MM.1S (cell line): ENCODE measurements at regions not wholly inside any gene's neighbourhood (a gene's known extent, or its start where the extent isn't known, plus 50 kb on each side); places are given as distances from the start of the nearest gene placed in this dataset.

Experiments used
- DNase-seq: peaks from one replicate; pipeline ENCODE4 v3.0.0-alpha.2; 2015
- H2AFZ ChIP-seq: fragments of 300-600 bp; sonication (generic); 2 replicates; pipeline ENCODE4 v1.6.0; 2016; ENCODE audit warnings: antibody characterized with exemption, low read length
- H3F3A ChIP-seq: fragments of 300-600 bp; sonication (generic); 2 replicates; pipeline ENCODE4 v1.6.1; 2016; ENCODE audit warnings: mild to moderate bottlenecking, antibody characterized with exemption, low read length, moderate library complexity, mixed read lengths; ENCODE audit not compliant: insufficient read depth
- H3K27ac ChIP-seq: fragments of 300-600 bp; sonication (generic); 2 replicates; pipeline ENCODE4 v1.5.1; 2016; ENCODE audit warnings: mild to moderate bottlenecking, low read length
- H3K27me3 ChIP-seq: fragments of 300-600 bp; sonication (generic); replicated peaks from 2 replicates; pipeline ENCODE4 v1.6.0; 2016; ENCODE audit warnings: low read length; ENCODE audit not compliant: insufficient read depth
- H3K36me3 ChIP-seq: fragments of 300-600 bp; sonication (generic); replicated peaks from 2 replicates; pipeline ENCODE4 v1.6.1; 2016; ENCODE audit warnings: mild to moderate bottlenecking, low read length, mixed read lengths; ENCODE audit not compliant: insufficient read depth
- H3K4me1 ChIP-seq: fragments of 300-600 bp; sonication (generic); 2 replicates; pipeline ENCODE4 v1.6.1; 2016; ENCODE audit warnings: low read length, mixed read lengths
- H3K4me2 ChIP-seq: fragments of 300-600 bp; sonication (generic); 2 replicates; pipeline ENCODE4 v1.6.0; 2016; ENCODE audit warnings: low read depth, low read length
- H3K4me3 ChIP-seq: fragments of 300-600 bp; sonication (generic); 2 replicates; pipeline ENCODE4 v1.5.1; 2016; ENCODE audit warnings: low read length, mixed read lengths
- H3K79me2 ChIP-seq: fragments of 300-600 bp; sonication (generic); 2 replicates; pipeline ENCODE4 v1.6.1; 2016; ENCODE audit warnings: mixed run types, low read length, mixed read lengths
- H3K9ac ChIP-seq: fragments of 300-600 bp; sonication (generic); 2 replicates; pipeline ENCODE4 v1.6.1; 2016; ENCODE audit warnings: low read length, mixed read lengths
- H3K9me2 ChIP-seq: fragments of 300-600 bp; sonication (generic); replicated peaks from 2 replicates; pipeline ENCODE4 v1.6.1; 2016; ENCODE audit warnings: mild to moderate bottlenecking, low read length, mixed read lengths; ENCODE audit not compliant: insufficient read depth
- H3K9me3 ChIP-seq: fragments of 300-600 bp; sonication (generic); replicated peaks from 2 replicates; pipeline ENCODE4 v1.6.1; 2016; ENCODE audit warnings: mild to moderate bottlenecking, low read length, mixed read lengths; ENCODE audit not compliant: insufficient read depth
- H4K20me1 ChIP-seq: fragments of 300-600 bp; sonication (generic); 2 replicates; pipeline ENCODE4 v1.6.1; 2016; ENCODE audit warnings: mild to moderate bottlenecking, low read length, moderate library complexity, mixed read lengths; ENCODE audit not compliant: insufficient read depth
- CTCF ChIP-seq: fragments of 300-600 bp; sonication (generic); IDR thresholded peaks from 2 replicates; pipeline ENCODE4 v1.5.1; 2016; ENCODE audit warnings: antibody characterized with exemption, low read length, mixed read lengths
- EZH2 ChIP-seq: fragments of 300-600 bp; sonication (generic); optimal IDR thresholded peaks from 2 replicates; pipeline ENCODE3; 2017; ENCODE audit warnings: low read depth, mild to moderate bottlenecking, antibody characterized with exemption, low read length, mixed read lengths
- EZH2phosphoT487 ChIP-seq: fragments of 300-600 bp; sonication (generic); IDR thresholded peaks from 2 replicates; pipeline ENCODE4 v1.6.1; 2018; ENCODE audit warnings: antibody characterized with exemption, low read length

GRCh38 chr9:103304797-103305196 is 309.7 kb downstream of the CYLC2 start:
- H3K4me2 ChIP-seq = no peak overlapping the region
- no peak for DNase-seq
- no peaks in the 10 kb centered on the region for H3K27me3 ChIP-seq
- no peaks in the 10 kb centered on the region for H3K9me3 ChIP-seq
- no peaks in the 10 kb centered on the region for H4K20me1 ChIP-seq
- no peak overlapping the region for H3K27ac ChIP-seq
- H3K4me1 ChIP-seq = no peaks in the 10 kb centered on the region
- no peaks in the 10 kb centered on the region for H3F3A ChIP-seq
- no peak overlapping the region for H2AFZ ChIP-seq
- no peaks in the 10 kb centered on the region for H3K36me3 ChIP-seq
- H3K4me3 ChIP-seq = no peak overlapping the region
- no peak overlapping the region for H3K9ac ChIP-seq
- TF ChIP-seq CTCF (no peak), EZH2phosphoT487 (no peak), EZH2 (no peak)
- H3K79me2 ChIP-seq = no peaks in the 10 kb centered on the region
- no peaks in the 10 kb centered on the region for H3K9me2 ChIP-seq

GRCh38 chr9:103319979-103320378 is 324.8 kb downstream of the CYLC2 start:
- H3K27me3 ChIP-seq = no peaks in the 10 kb centered on the region
- no peaks in the 10 kb centered on the region for H3K9me3 ChIP-seq
- no peaks in the 10 kb centered on the region for H3K36me3 ChIP-seq
- no peaks in the 10 kb centered on the region for H3K4me1 ChIP-seq
- no peaks in the 10 kb centered on the region for H3K9me2 ChIP-seq
- H3F3A ChIP-seq = no peaks in the 10 kb centered on the region
- H3K9ac ChIP-seq = no peak overlapping the region
- no peak for TF ChIP-seq EZH2phosphoT487
- TF ChIP-seq EZH2 = no peak
- no peak for TF ChIP-seq CTCF
- DNase-seq = no peak
- H3K4me3 ChIP-seq = no peak overlapping the region
- no peak overlapping the region for H3K27ac ChIP-seq
- H3K4me2 ChIP-seq = no peak overlapping the region
- no peak overlapping the region for H2AFZ ChIP-seq
- H3K79me2 ChIP-seq = no peaks in the 10 kb centered on the region
- no peaks in the 10 kb centered on the region for H4K20me1 ChIP-seq

- no peaks in the 10 kb centered on the region for H3K36me3 ChIP-seq
- no peaks in the 10 kb centered on the region for H3K27me3 ChIP-seq
- TF ChIP-seq CTCF = no peak
- no peaks in the 10 kb centered on the region for H3K9me2 ChIP-seq
- H3K9me3 ChIP-seq = no peaks in the 10 kb centered on the region
- no peak overlapping the region for H3K4me2 ChIP-seq
- no peaks in the 10 kb centered on the region for H3K4me1 ChIP-seq
- no peak for DNase-seq
- H3K79me2 ChIP-seq = no peaks in the 10 kb centered on the region
- H4K20me1 ChIP-seq = no peaks in the 10 kb centered on the region
- no peak overlapping the region for H3K27ac ChIP-seq
- H2AFZ ChIP-seq = no peak overlapping the region
- H3K9ac ChIP-seq = no peak overlapping the region
- no peak overlapping the region for H3K4me3 ChIP-seq
- no peaks in the 10 kb centered on the region for H3F3A ChIP-seq
Observed at GRCh38 chr9:103323699-103324098, 328.6 kb downstream of the CYLC2 start.

- Histone ChIP-seq H3K9me2 (no peaks in the 10 kb centered on the region), H2AFZ (no peak overlapping the region), H3K4me3 (no peak overlapping the region), H3K36me3 (no peaks in the 10 kb centered on the region), H3K79me2 (no peaks in the 10 kb centered on the region), H3K9ac (no peak overlapping the region), H3K9me3 (no peaks in the 10 kb centered on the region; the same call in 1 of the 2 replicates), H3K27me3 (no peaks in the 10 kb centered on the region), H3K27ac (no peak overlapping the region), H3F3A (no peaks in the 10 kb centered on the region), H4K20me1 (no peaks in the 10 kb centered on the region), H3K4me1 (no peaks in the 10 kb centered on the region), H3K4me2 (no peak overlapping the region)
- DNase-seq = no peak
- TF ChIP-seq CTCF (no peak), EZH2phosphoT487 (no peak), EZH2 (no peak)
Observed at GRCh38 chr9:103335461-103335860, 340.3 kb downstream of the CYLC2 start.
